Breast epithelium (tissue), 3 donors: ENCODE measurements at regions not wholly inside any gene's neighbourhood (a gene's known extent, or its start where the extent isn't known, plus 50 kb on each side); places are given as distances from the start of the nearest gene placed in this dataset.

Experiments
- POLR2A ChIP-seq: fragments of 450-650 bp; IDR thresholded peaks from one replicate; pipeline ENCODE4 v1.6.1; 2016; ENCODE audit warnings: antibody characterized with exemption, mild to moderate bottlenecking, moderate library complexity
- TF ChIP-seq, protein P1 (sequence below), 3 donors: fragments of 450-650 bp; IDR thresholded peaks; one replicate each; pipeline ENCODE4 v1.5.1; 2016 to 2017; ENCODE audit warnings: antibody characterized with exemption in 3 of 3, mild to moderate bottlenecking in 3 of 3, moderate library complexity in 3 of 3

DNA sequence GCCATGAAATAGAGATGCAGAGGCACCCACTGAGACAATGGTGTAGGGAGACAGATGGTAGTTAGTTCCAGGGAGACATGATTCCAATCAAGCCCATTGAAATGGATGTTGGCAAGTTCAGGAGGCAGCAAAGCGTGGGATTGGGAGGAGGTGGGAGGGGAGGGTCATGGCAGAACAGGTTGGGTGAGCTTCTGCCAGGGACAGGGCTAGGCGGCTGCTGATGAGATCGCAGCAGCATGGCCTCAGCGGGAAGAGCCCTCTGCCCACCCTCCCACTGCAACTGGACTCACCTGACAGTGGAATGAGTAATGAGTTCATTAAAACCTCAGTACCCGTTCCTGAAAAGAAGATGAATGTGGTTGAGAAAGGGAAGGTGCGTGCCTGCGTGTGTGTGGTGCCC is 418.2 kb downstream of the CDK5RAP2 start:
- TF ChIP-seq, protein P1, sequence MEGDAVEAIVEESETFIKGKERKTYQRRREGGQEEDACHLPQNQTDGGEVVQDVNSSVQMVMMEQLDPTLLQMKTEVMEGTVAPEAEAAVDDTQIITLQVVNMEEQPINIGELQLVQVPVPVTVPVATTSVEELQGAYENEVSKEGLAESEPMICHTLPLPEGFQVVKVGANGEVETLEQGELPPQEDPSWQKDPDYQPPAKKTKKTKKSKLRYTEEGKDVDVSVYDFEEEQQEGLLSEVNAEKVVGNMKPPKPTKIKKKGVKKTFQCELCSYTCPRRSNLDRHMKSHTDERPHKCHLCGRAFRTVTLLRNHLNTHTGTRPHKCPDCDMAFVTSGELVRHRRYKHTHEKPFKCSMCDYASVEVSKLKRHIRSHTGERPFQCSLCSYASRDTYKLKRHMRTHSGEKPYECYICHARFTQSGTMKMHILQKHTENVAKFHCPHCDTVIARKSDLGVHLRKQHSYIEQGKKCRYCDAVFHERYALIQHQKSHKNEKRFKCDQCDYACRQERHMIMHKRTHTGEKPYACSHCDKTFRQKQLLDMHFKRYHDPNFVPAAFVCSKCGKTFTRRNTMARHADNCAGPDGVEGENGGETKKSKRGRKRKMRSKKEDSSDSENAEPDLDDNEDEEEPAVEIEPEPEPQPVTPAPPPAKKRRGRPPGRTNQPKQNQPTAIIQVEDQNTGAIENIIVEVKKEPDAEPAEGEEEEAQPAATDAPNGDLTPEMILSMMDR (IDR thresholded peaks at IDR 0.05): no peak
- TF ChIP-seq POLR2A: no peak
